SK-N-SH (cell line): ENCODE measurements at regions not wholly inside any gene's neighbourhood (a gene's known extent, or its start where the extent isn't known, plus 50 kb on each side); places are given as distances from the start of the nearest gene placed in this dataset.

Source experiments
- CTCF ChIA-PET: fragments of 300-600, 350-600 bp; formaldehyde crosslinking; extraction: SDS; loops from one replicate; lab custom pipeline; 2021; lab: Yijun Ruan, JAX
- POLR2A ChIA-PET: fragments of 350-600 bp; sonication (Branson Sonifier 250); formaldehyde crosslinking; extraction: SDS; loops from one replicate; lab custom pipeline; 2020; ENCODE audit warnings: antibody characterized with exemption, inconsistent platforms; lab: Yijun Ruan, JAX
- DNase-seq: peaks from one replicate; pipeline ENCODE4 v3.0.0; 2012
- H2AFZ ChIP-seq: fragments of 200-600 bp; sonication (generic); 2 replicates; pipeline ENCODE4 v1.8.1; 2016; ENCODE audit warnings: antibody characterized with exemption, mild to moderate bottlenecking, low read depth
- H3F3A ChIP-seq: fragments of 200-600 bp; sonication (generic); replicated peaks from 2 replicates; pipeline ENCODE3; 2016; ENCODE audit warnings: antibody characterized with exemption, mild to moderate bottlenecking; ENCODE audit not compliant: insufficient read depth
- H3K27ac ChIP-seq, 2 experiments: fragments of 200-500 bp in 1 of 2; fragments of 200-600 bp in 1 of 2; sonication (Bioruptor generic) in 1 of 2; sonication (generic), shearing (Covaris generic) in 1 of 2; 2 replicates each; pipeline versions ENCODE4 v1.5.1 to v1.6.1; 2014 to 2016; ENCODE audit warnings: low read depth in 2 of 2, inconsistent platforms in 1 of 2, low read length in 1 of 2, mild to moderate bottlenecking in 1 of 2, mixed read lengths in 1 of 2
- H3K27me3 ChIP-seq: fragments of 200-600 bp; sonication (generic), shearing (Covaris generic); 2 replicates; pipeline ENCODE4 v1.6.1; 2016; ENCODE audit warnings: mixed run types; ENCODE audit not compliant: insufficient read depth
- H3K36me3 ChIP-seq, 2 experiments: fragments of 200-500 bp in 1 of 2; fragments of 200-600 bp in 1 of 2; sonication (Bioruptor generic) in 1 of 2; sonication (generic) in 1 of 2; replicated peaks in 1 of 2; 2 replicates each; pipeline versions ENCODE3 to v1.5.1; 2014 to 2016; ENCODE audit warnings: low read length in 1 of 2, mild to moderate bottlenecking in 1 of 2; ENCODE audit not compliant: insufficient read depth in 2 of 2, control insufficient read depth in 1 of 2
- H3K4me1 ChIP-seq, 2 experiments: fragments of 200-500 bp in 1 of 2; fragments of 200-600 bp in 1 of 2; sonication (Bioruptor generic) in 1 of 2; sonication (generic), shearing (Covaris generic) in 1 of 2; 2 replicates each; pipeline versions ENCODE4 v1.5.1 to v1.6.1; 2014 to 2016; ENCODE audit warnings: low read depth in 1 of 2, low read length in 1 of 2, mixed run types in 1 of 2; ENCODE audit not compliant: insufficient read depth in 2 of 2, control insufficient read depth in 1 of 2
- H3K4me2 ChIP-seq: fragments of 200-600 bp; sonication (generic), shearing (Covaris generic); 2 replicates; pipeline ENCODE4 v1.6.1; 2017; ENCODE audit warnings: mixed run types
- H3K4me3 ChIP-seq, 2 experiments: fragments of 200-500 bp in 1 of 2; fragments of 200-600 bp in 1 of 2; sonication (Bioruptor generic) in 1 of 2; sonication (generic), shearing (Covaris generic) in 1 of 2; 2 replicates each; pipeline versions ENCODE4 v1.5.1 to v1.8.1; 2014 to 2016; ENCODE audit warnings: low read depth in 2 of 2, inconsistent platforms in 1 of 2, low read length in 1 of 2, mild to moderate bottlenecking in 1 of 2, mixed read lengths in 1 of 2, moderate library complexity in 1 of 2
- H3K79me2 ChIP-seq: fragments of 200-600 bp; sonication (generic); 2 replicates; pipeline ENCODE4 v1.8.1; 2017; ENCODE audit warnings: mild to moderate bottlenecking; ENCODE audit not compliant: insufficient read depth
- H3K9ac ChIP-seq: fragments of 200-600 bp; sonication (generic); 2 replicates; pipeline ENCODE4 v1.6.1; 2017; ENCODE audit warnings: mixed run types
- H3K9me2 ChIP-seq: fragments of 200-600 bp; sonication (generic); 2 replicates; pipeline ENCODE4 v1.6.1; 2017; ENCODE audit warnings: mixed run types
- H3K9me3 ChIP-seq: fragments of 200-600 bp; sonication (generic); 2 replicates; pipeline ENCODE4 v1.6.1; 2017; ENCODE audit warnings: mixed run types, mild to moderate bottlenecking, moderate library complexity
- H4K20me1 ChIP-seq: fragments of 200-600 bp; sonication (generic); 2 replicates; pipeline ENCODE4 v1.6.1; 2017; ENCODE audit warnings: mild to moderate bottlenecking, mixed run types; ENCODE audit not compliant: insufficient read depth
- ELF1 ChIP-seq: IDR thresholded peaks from 2 replicates; pipeline ENCODE4 v1.4.0; 2012
- EP300 ChIP-seq, 2 experiments: IDR thresholded peaks; 2 replicates each; pipeline versions ENCODE4 v1.4.0 to v1.6.1; 2012; ENCODE audit warnings: borderline replicate concordance in 1 of 2, low read depth in 1 of 2, low read length in 1 of 2
- EZH2phosphoT487 ChIP-seq: fragments of 200-600 bp; sonication (generic); IDR thresholded peaks from 2 replicates; pipeline ENCODE4 v1.6.1; 2017; ENCODE audit warnings: low read depth, mixed run types, mild to moderate bottlenecking, antibody characterized with exemption, moderate library complexity, borderline replicate concordance
- FOXM1 ChIP-seq: IDR thresholded peaks from 2 replicates; pipeline ENCODE4 v1.4.0; 2012; ENCODE audit warnings: low read depth, mild to moderate bottlenecking
- IRF3 ChIP-seq: fragments of 150-350 bp; IDR thresholded peaks from 2 replicates; pipeline ENCODE4 v1.6.1; 2016; ENCODE audit warnings: mild to moderate bottlenecking, low read depth, low read length
- JUND ChIP-seq: IDR thresholded peaks from 2 replicates; pipeline ENCODE4 v1.4.0; 2012
- MAX ChIP-seq: IDR thresholded peaks from 2 replicates; pipeline ENCODE4 v1.4.0; 2012; ENCODE audit warnings: low read depth
- MEF2A ChIP-seq: IDR thresholded peaks from 2 replicates; pipeline ENCODE4 v1.4.0; 2012; ENCODE audit warnings: low read depth, borderline replicate concordance
- NRF1 ChIP-seq: IDR thresholded peaks from 2 replicates; pipeline ENCODE4 v1.6.1; 2012; ENCODE audit warnings: low read depth, mild to moderate bottlenecking, low read length
- RFX5 ChIP-seq: IDR thresholded peaks from 2 replicates; pipeline ENCODE4 v1.6.1; 2012; ENCODE audit warnings: mild to moderate bottlenecking, improper control_type of control experiment, low read length
- RXRA ChIP-seq: IDR thresholded peaks from 2 replicates; pipeline ENCODE4 v1.4.0; 2012; ENCODE audit warnings: low read depth, mild to moderate bottlenecking, borderline replicate concordance
- SMC3 ChIP-seq: IDR thresholded peaks from 2 replicates; pipeline ENCODE4 v1.6.1; 2012; ENCODE audit warnings: low read depth, low read length, improper control_type of control experiment
- USF1 ChIP-seq: IDR thresholded peaks from 2 replicates; pipeline ENCODE4 v1.4.0; 2012; ENCODE audit warnings: low read depth, borderline replicate concordance
- YY1 ChIP-seq: IDR thresholded peaks from 2 replicates; pipeline ENCODE4 v1.4.0; 2012; ENCODE audit warnings: low read depth, mild to moderate bottlenecking
- ZBTB33 ChIP-seq: IDR thresholded peaks from 2 replicates; pipeline ENCODE4 v1.4.0; 2012; ENCODE audit warnings: low read depth, borderline replicate concordance
- WGBS: methylation state at CpG from one replicate; pipeline ENCODE4 v1.1.6; 2017; ENCODE audit warnings: low lambda C conversion rate; 5-methylcytosine and 5-hydroxymethylcytosine counted together

GRCh38 chr9:108696156-108696555 is 159.6 kb downstream of the ACTL7B start:
- CTCF ChIA-PET: no interaction called here
- H4K20me1 ChIP-seq: no peaks in the 10 kb centered on the region
- WGBS: 0% methylated on average over 1 of the region's 3 CpGs
- no peak overlapping the region for H3K27ac ChIP-seq
- H3K9me2 ChIP-seq: no peaks in the 10 kb centered on the region
- H3K79me2 ChIP-seq: no peaks in the 10 kb centered on the region
- H3K27me3 ChIP-seq: no peaks in the 10 kb centered on the region; the same call in 1 of the 2 replicates
- no peak for TF ChIP-seq EP300 (IDR thresholded peaks at IDR 0.05; ENCODE audit: borderline replicate concordance in 1 of 2, low read depth in 1 of 2, low read length in 1 of 2)
- no peak for TF ChIP-seq JUND
- no peak for TF ChIP-seq IRF3
- TF ChIP-seq RXRA: no peak
- no peak for TF ChIP-seq MAX
- no peak for TF ChIP-seq NRF1
- H3K4me2 ChIP-seq: no peak overlapping the region
- no peak overlapping the region for H2AFZ ChIP-seq
- H3K9ac ChIP-seq: no peak overlapping the region
- no peak overlapping the region for H3K4me3 ChIP-seq
- no peaks in the 10 kb centered on the region for H3K9me3 ChIP-seq
- H3K36me3 ChIP-seq: no peaks in the 10 kb centered on the region
- POLR2A ChIA-PET: no interaction called here
- H3F3A ChIP-seq: no peaks in the 10 kb centered on the region
- no peak for DNase-seq
- no peaks in the 10 kb centered on the region for H3K4me1 ChIP-seq

GRCh38 chr9:108694170-108694569 is 161.6 kb downstream of the ACTL7B start:
- POLR2A ChIA-PET: no interaction called here
- H3K4me1 ChIP-seq: no peaks in the 10 kb centered on the region
- CTCF ChIA-PET: no interaction called here
- H3K9ac ChIP-seq: no peak overlapping the region
- no peak overlapping the region for H3K4me3 ChIP-seq
- 8% methylated on average over 5 of the region's 5 CpGs for WGBS
- no peaks in the 10 kb centered on the region for H3K79me2 ChIP-seq
- H3F3A ChIP-seq: no peaks in the 10 kb centered on the region
- H3K36me3 ChIP-seq: no peaks in the 10 kb centered on the region
- H4K20me1 ChIP-seq: no peaks in the 10 kb centered on the region
- TF ChIP-seq USF1: no peak
- no peak for TF ChIP-seq ELF1
- TF ChIP-seq SMC3: no peak
- TF ChIP-seq RFX5: no peak
- no peak for TF ChIP-seq RXRA
- no peak overlapping the region for H2AFZ ChIP-seq
- H3K9me2 ChIP-seq: no peaks in the 10 kb centered on the region
- no peak overlapping the region for H3K27ac ChIP-seq
- no peaks in the 10 kb centered on the region; the same call in 1 of the 2 replicates for H3K27me3 ChIP-seq
- DNase-seq: no peak
- no peak overlapping the region for H3K4me2 ChIP-seq
- H3K9me3 ChIP-seq: no peaks in the 10 kb centered on the region

- no peaks in the 10 kb centered on the region for H3K36me3 ChIP-seq
- H3K4me2 ChIP-seq: no peak overlapping the region
- ChIA-PET CTCF (no interaction called here), POLR2A (no interaction called here)
- H4K20me1 ChIP-seq: no peaks in the 10 kb centered on the region
- no peaks in the 10 kb centered on the region for H3K9me2 ChIP-seq
- H3K79me2 ChIP-seq: no peaks in the 10 kb centered on the region
- no peak for DNase-seq
- no peak overlapping the region for H3K27ac ChIP-seq
- H2AFZ ChIP-seq: no peak overlapping the region
- TF ChIP-seq ZBTB33: no peak
- TF ChIP-seq EZH2phosphoT487: no peak
- TF ChIP-seq FOXM1: no peak
- TF ChIP-seq EP300 (IDR thresholded peaks at IDR 0.05; ENCODE audit: borderline replicate concordance in 1 of 2, low read depth in 1 of 2, low read length in 1 of 2): no peak
- TF ChIP-seq YY1: no peak
- TF ChIP-seq MEF2A: no peak
- 46% methylated on average over 7 of the region's 7 CpGs for WGBS
- H3K4me3 ChIP-seq: no peak overlapping the region
- no peaks in the 10 kb centered on the region for H3F3A ChIP-seq
- no peaks in the 10 kb centered on the region for H3K9me3 ChIP-seq
- H3K4me1 ChIP-seq: no peaks in the 10 kb centered on the region
- H3K9ac ChIP-seq: no peak overlapping the region
- H3K27me3 ChIP-seq: no peaks in the 10 kb centered on the region; the same call in 1 of the 2 replicates
These were observed 164.2 kb downstream of the ACTL7B start for GRCh38 chr9:108691614-108692013.
